ENCODE measurements at regions not wholly inside any gene's neighbourhood (a gene's known extent, or its start where the extent isn't known, plus 50 kb on each side); places are given as distances from the start of the nearest gene placed in this dataset.

GRCh38 chr13:88068316-88068715 is 397.1 kb downstream of the SLITRK5 start:
- TF ChIP-seq ZNF701 (tag by site-specific recombination; IDR thresholded peaks at IDR 0.05) (no peak), CTCF (tag by site-specific recombination; IDR thresholded peaks at IDR 0.05) (no peak), ZNF133 (tag by site-specific recombination; IDR thresholded peaks at IDR 0.05) (no peak), KLF8 (tag by site-specific recombination; IDR thresholded peaks at IDR 0.05) (no peak), SCRT1 (tag by site-specific recombination; IDR thresholded peaks at IDR 0.05; ENCODE audit: borderline replicate concordance) (no peak), ZNF214 (tag by site-specific recombination; IDR thresholded peaks at IDR 0.05; ENCODE audit: borderline replicate concordance) (no peak), KLF10 (tag by site-specific recombination; IDR thresholded peaks at IDR 0.05) (no peak), ZNF629 (tag by site-specific recombination; IDR thresholded peaks at IDR 0.05) (no peak), ZNF24 (tag by site-specific recombination; IDR thresholded peaks at IDR 0.05) (no peak), ZNF274 (IDR thresholded peaks at IDR 0.05; ENCODE audit: low read length) (no peak), ZNF274 (tag by site-specific recombination; IDR thresholded peaks at IDR 0.05; ENCODE audit: borderline replicate concordance) (no peak), ZNF362 (tag by site-specific recombination; IDR thresholded peaks at IDR 0.05) (no peak), MEIS1 (CRISPR knock-in tag; IDR thresholded peaks at IDR 0.05; ENCODE audit: borderline replicate concordance) (no peak)

Data from HEK293 (cell line).